PC-9 (cell line): ENCODE measurements at regions not wholly inside any gene's neighbourhood (a gene's known extent, or its start where the extent isn't known, plus 50 kb on each side); places are given as distances from the start of the nearest gene placed in this dataset.

Experiments used
- EZH2 ChIP-seq: fragments of 200-600 bp; sonication (generic); IDR thresholded peaks from 2 replicates; pipeline ENCODE4 v1.8.0; 2017; ENCODE audit warnings: antibody characterized with exemption, low read depth
- TF ChIP-seq, protein P1 (sequence below): fragments of 200-600 bp; sonication (generic); conservative IDR thresholded peaks from 2 replicates; pipeline ENCODE4 v1.6.1; 2017; ENCODE audit warnings: mixed run types, antibody characterized with exemption, mild to moderate bottlenecking, moderate library complexity

DNA sequence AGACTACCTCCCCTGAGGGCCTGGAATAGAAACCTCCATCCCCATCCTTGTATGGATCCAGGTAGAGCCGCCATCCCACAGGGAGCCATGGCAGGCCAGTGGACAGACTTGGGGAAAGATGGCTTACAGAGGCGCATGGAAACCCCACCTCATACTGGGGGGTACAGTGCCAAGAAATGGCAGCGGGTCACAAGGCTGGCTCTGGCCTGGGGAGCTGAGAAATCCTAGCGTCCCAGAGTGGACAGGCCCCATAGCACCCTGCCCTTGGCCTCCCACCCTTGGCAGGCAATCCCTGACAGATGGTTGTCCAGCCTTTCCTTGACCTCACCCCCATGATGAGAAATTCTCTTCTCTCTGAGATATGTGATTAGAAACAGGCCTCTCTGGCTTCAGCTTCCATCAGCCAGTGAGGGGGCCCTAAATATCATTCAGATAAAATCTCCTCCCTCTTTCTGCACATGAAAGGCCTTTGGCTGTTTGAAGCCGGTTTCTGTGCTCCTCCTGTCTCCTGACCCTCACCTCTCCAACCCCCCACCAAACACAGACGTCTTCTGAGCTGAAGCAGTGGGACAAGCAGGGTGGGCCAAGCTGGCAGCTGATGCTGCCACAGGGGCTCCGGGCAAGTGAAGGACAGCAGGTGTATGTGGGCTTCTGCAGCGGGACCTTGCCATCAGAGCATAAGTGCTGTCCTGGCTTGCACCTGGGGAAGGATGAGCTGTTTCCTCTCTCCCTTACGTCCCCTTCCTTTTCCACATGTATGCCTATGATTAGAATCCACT lies 204.4 kb upstream of the MAMLD1 start:
- TF ChIP-seq, protein P1, sequence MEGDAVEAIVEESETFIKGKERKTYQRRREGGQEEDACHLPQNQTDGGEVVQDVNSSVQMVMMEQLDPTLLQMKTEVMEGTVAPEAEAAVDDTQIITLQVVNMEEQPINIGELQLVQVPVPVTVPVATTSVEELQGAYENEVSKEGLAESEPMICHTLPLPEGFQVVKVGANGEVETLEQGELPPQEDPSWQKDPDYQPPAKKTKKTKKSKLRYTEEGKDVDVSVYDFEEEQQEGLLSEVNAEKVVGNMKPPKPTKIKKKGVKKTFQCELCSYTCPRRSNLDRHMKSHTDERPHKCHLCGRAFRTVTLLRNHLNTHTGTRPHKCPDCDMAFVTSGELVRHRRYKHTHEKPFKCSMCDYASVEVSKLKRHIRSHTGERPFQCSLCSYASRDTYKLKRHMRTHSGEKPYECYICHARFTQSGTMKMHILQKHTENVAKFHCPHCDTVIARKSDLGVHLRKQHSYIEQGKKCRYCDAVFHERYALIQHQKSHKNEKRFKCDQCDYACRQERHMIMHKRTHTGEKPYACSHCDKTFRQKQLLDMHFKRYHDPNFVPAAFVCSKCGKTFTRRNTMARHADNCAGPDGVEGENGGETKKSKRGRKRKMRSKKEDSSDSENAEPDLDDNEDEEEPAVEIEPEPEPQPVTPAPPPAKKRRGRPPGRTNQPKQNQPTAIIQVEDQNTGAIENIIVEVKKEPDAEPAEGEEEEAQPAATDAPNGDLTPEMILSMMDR = no peak
- no peak for TF ChIP-seq EZH2
